ENCODE measurements at regions not wholly inside any gene's neighbourhood (a gene's known extent, or its start where the extent isn't known, plus 50 kb on each side); places are given as distances from the start of the nearest gene placed in this dataset.

DNA sequence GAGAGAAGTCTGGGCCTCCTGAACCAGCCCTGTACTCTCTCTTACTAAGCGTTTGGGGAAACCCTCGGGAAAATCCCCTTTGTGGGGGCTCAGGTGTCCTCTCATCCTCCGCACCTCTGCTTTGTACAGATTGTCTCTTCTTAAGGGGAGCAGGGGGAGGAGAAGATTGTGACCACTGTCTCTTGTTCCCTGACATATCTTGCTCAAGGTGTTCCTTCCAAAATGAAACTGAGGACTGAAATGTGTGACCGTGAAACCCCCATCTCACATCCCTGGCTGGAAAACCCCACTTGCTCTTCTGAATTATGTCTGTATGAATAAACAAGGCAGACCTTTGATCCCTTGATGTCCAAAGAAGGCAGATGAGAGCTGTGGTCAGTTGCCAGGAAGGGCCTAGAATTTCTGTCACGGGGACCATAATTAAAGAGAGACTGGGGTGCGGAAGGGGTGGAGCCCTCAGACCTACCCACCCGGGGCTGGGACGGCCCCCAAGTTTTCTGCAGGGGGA, 369.8 kb downstream of the AACS start:
- Histone ChIP-seq H3K4me3 (no peak overlapping the region), H3K27ac (no peak overlapping the region)
- TF ChIP-seq, protein P1, sequence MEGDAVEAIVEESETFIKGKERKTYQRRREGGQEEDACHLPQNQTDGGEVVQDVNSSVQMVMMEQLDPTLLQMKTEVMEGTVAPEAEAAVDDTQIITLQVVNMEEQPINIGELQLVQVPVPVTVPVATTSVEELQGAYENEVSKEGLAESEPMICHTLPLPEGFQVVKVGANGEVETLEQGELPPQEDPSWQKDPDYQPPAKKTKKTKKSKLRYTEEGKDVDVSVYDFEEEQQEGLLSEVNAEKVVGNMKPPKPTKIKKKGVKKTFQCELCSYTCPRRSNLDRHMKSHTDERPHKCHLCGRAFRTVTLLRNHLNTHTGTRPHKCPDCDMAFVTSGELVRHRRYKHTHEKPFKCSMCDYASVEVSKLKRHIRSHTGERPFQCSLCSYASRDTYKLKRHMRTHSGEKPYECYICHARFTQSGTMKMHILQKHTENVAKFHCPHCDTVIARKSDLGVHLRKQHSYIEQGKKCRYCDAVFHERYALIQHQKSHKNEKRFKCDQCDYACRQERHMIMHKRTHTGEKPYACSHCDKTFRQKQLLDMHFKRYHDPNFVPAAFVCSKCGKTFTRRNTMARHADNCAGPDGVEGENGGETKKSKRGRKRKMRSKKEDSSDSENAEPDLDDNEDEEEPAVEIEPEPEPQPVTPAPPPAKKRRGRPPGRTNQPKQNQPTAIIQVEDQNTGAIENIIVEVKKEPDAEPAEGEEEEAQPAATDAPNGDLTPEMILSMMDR (IDR thresholded peaks at IDR 0.05), result no peak
- no peak for DNase-seq (ENCODE audit: low spot score)

DNA sequence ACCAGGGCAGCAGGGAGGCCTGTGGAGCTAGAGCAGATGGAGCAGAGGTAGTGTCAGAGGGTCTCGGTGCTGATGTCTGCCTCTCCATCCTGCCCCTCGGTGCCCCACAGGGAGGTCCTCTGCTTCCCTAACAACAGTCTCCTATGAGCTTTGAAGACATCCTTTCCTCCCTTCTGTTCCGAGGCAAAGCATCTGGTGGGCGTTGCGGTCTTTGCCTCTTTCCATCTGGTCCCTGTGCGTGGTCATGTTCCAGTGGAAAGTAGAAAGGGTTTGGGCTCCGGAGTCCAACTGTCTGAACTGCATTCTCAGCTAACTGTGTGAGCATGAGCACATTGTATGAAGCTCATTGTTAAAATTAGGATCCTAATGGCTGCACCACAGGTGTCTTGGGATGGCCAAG, 370.6 kb downstream of the AACS start:
- Histone ChIP-seq H3K4me3 (no peak overlapping the region), H3K27ac (no peak overlapping the region)
- DNase-seq (ENCODE audit: low spot score), result no peak
- TF ChIP-seq, protein P1 (IDR thresholded peaks at IDR 0.05), result no peak

DNA sequence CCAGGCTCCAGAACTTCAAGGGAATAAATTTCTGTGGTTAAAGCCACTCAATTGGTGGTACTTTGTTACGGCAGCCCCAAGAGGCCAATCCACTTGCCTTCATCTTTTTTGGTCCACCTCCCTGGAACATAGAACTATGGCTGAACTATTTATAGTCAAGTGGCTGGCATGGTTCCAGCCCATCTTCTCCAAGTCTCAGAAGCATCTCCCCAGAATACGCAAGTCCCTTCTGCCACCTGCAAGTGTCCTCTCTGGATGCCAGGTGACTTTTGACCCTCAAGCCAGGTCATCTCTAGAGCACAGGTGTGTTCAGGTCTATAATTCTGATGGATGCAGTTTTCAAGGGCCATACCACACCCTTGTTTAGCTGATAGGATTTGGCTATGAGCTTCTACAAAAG, 371.5 kb downstream of the AACS start:
- no peak for DNase-seq (ENCODE audit: low spot score)
- TF ChIP-seq, protein P1 (IDR thresholded peaks at IDR 0.05), result no peak
- Histone ChIP-seq H3K4me3 (no peak overlapping the region), H3K27ac (no peak overlapping the region)

DNA sequence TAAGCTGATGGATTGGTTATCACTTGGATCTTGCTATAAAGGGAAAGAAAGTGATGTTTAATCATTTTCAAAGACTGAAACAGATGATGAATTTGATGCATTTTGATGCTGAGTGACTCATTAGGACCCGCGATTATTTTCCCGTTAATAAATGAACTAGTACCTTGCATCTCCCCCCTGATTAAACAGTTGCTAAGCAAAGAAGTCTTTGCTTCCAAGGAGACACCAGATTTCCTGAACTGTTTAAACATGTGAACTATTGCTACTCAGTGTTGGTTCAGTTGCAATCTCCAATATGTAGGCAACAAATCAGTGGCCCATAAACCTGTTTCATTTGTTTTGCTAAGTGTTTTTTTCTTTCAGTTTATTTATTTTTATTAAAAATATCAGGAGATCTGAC, 375.2 kb downstream of the AACS start:
- Histone ChIP-seq H3K4me3 (no peak overlapping the region), H3K27ac (no peak overlapping the region)
- no peak for DNase-seq (ENCODE audit: low spot score)
- TF ChIP-seq, protein P1 (IDR thresholded peaks at IDR 0.05), result no peak

DNA sequence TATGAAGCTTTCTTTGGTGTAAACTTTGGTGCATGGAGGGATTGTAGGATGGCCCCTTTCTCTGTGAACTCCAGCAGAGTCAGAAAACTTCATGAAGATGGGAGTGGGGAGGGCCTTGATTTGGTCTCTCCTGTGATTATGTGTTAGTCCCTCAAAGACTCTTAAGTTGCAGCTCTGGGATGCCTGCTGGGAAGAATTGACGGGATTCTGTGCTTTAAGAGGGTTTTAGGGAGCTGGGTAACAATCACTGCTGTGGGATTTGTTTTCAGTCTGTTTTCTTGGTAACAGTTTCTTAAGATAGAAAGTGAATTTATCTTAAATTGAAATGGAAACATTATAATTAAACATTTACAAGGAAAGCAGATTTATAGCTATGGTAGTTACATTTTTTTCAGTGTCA, 378.1 kb downstream of the AACS start:
- no peak for DNase-seq (ENCODE audit: low spot score)
- Histone ChIP-seq H3K4me3 (no peak overlapping the region), H3K27ac (no peak overlapping the region)
- TF ChIP-seq, protein P1 (IDR thresholded peaks at IDR 0.05), result no peak

DNA sequence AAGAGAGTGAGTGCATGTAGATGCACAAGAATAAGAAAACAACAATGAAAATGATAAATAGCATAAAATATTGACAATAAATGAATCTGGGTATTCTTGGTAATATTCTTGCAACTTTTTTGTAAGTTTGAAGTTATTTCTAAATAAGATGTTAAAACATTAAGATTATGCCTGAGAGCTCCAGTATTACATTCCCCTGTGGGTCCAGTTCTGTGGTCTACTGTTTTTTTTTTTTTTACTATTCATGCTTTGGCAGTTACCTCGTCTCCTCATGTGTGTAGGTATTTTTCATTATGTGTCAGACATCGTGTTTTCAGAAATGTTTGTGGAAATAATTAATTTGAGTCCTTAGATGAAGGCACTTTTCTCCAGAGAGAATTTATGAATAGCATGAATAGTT, 386.2 kb downstream of the AACS start:
- TF ChIP-seq, protein P1 (IDR thresholded peaks at IDR 0.05), result no peak
- Histone ChIP-seq H3K4me3 (no peak overlapping the region), H3K27ac (no peak overlapping the region)
- DNase-seq (ENCODE audit: low spot score), result no peak

DNA sequence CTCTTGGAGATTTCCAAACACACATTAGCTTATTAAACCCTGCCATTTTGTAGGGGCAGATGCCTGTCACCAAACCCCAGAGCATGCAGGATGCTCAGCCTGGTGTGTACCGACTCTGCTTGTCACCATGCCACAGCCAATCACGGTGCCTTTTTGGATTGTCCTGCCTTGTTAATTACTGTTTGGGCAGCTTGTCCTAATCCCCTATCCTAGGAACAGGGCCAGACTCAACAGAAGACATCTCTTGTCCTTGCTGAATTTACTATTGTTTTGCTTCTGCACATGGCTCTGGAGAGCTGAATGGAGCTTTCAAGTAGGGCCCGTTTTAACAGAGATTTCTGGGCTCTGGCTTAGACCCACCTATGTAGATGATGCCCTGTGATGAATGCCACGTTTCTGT, 388.5 kb downstream of the AACS start:
- TF ChIP-seq, protein P1 (IDR thresholded peaks at IDR 0.05), result no peak
- Histone ChIP-seq H3K27ac (no peak overlapping the region), H3K4me3 (no peak overlapping the region)
- DNase-seq (ENCODE audit: low spot score), result no peak

All from coronary artery (tissue), 2 donors.